Memory B cell (primary cell): ENCODE measurements at regions not wholly inside any gene's neighbourhood (a gene's known extent, or its start where the extent isn't known, plus 50 kb on each side); places are given as distances from the start of the nearest gene placed in this dataset.
A peak's percentile ranks its signal among the peaks of the same experiment; 100 is the strongest.

Source experiments
- ATAC-seq: fragments of 150-1000 bp; cut with Tn5 transposase; 2 replicates; pipeline ENCODE4 v1.10.0; 2021; ENCODE audit warnings: low read depth, mild to moderate bottlenecking, moderate library complexity
- DNase-seq, 2 donors: peaks; one replicate each; pipeline ENCODE4 v3.0.0; 2022; ENCODE audit warnings: low spot score in 2 of 2
- H3K27ac Mint-ChIP-seq: one replicate; pipeline ENCODE4 v1.8.0; 2022; ENCODE audit warnings: mild to moderate bottlenecking, moderate library complexity, mixed read lengths
- H3K27me3 Mint-ChIP-seq: one replicate; pipeline ENCODE4 v1.8.0; 2022; ENCODE audit warnings: mixed read lengths
- H3K36me3 Mint-ChIP-seq: one replicate; pipeline ENCODE4 v1.8.0; 2022; ENCODE audit warnings: mild to moderate bottlenecking, mixed read lengths
- H3K4me1 Mint-ChIP-seq: one replicate; pipeline ENCODE4 v1.8.0; 2022; ENCODE audit warnings: mixed read lengths
- H3K4me3 Mint-ChIP-seq: one replicate; pipeline ENCODE4 v1.8.0; 2022; ENCODE audit warnings: mild to moderate bottlenecking, moderate library complexity, mixed read lengths
- H3K9me3 Mint-ChIP-seq: one replicate; pipeline ENCODE4 v1.8.0; 2022; ENCODE audit warnings: mixed read lengths

- Mint-ChIP-seq H3K36me3 (peaks cover 2% of the 10 kb centered on the region), H3K9me3 (no peaks in the 10 kb centered on the region), H3K4me3 (no peak overlapping the region), H3K27ac (no peak overlapping the region), H3K27me3 (no peaks in the 10 kb centered on the region), H3K4me1 (peaks cover 3% of the 10 kb centered on the region)
- ATAC-seq (no peak), DNase-seq (no peak)
These were observed 253.1 kb upstream of the IRF2BP2 start for GRCh38 chr1:234862944-234863515.

DNA sequence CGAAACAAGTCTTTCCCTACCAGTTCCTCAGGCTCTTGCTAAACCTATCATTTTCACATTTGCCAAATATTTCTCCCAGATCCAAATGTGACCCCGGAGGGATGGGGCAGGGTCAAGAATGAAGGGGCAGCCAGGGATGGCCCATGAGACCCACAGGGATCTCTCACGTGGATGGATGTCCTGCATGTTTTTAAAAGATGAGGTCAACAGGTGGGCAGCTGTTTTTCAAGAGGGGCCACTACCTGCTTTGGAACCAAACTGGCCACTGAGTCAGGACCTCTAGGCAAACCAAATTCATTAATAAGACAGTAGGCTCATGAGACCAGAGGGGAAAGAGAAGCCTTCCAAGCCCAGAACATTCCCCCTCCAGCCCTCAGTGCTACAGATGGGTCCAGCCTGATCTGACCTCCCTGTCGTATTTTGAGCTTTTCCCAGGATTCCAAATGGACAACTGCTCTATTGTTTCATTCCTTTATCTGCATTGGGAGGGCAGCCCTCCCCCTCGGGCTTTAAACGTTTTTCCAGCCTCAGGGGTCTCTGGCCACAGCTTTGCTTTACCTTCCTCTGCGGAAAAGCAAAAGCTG, 252.5 kb upstream of the IRF2BP2 start:
- no peaks in the 10 kb centered on the region for H3K27me3 Mint-ChIP-seq
- no peak overlapping the region for H3K27ac Mint-ChIP-seq
- H3K9me3 Mint-ChIP-seq = no peaks in the 10 kb centered on the region
- H3K4me1 Mint-ChIP-seq = peaks cover 3% of the 10 kb centered on the region
- ATAC-seq (no peak), DNase-seq (no peak)
- H3K36me3 Mint-ChIP-seq = peaks cover 2% of the 10 kb centered on the region
- no peak overlapping the region for H3K4me3 Mint-ChIP-seq

GRCh38 chr1:234861761-234862160, 251.8 kb upstream of the IRF2BP2 start:
- DNase-seq (no peak), ATAC-seq (no peak)
- Mint-ChIP-seq H3K27me3 (no peaks in the 10 kb centered on the region), H3K4me1 (peaks cover 3% of the 10 kb centered on the region), H3K36me3 (peaks cover 2% of the 10 kb centered on the region), H3K4me3 (no peak overlapping the region), H3K27ac (no peak overlapping the region), H3K9me3 (no peaks in the 10 kb centered on the region)

DNA sequence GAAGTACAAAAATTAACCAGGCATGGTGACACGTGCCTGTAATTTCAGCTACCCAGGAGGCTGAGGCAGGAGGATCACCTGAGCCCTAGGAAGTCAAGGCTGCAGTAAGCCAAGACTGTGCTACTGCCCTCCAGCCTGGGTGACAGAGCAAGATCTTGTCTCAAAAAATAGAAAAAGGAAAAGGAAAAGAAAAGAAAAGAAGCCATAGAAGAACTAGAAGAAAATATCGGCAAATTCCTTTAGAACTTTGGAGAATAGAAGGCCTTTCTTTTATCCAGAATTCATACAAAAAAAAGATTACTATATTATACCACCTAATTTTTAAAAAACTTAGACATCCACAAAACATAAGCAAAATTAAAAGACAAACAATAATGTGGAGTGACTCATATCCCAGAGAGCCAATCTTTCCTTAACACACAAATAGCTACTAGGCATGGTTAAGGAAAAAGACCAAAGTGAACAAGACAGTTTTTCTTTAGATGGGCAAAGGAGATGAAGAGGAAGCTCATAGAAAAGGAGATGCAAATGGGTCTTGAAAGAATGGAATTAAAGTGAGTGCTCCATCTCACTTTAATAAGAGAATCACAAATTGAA, 251.1 kb upstream of the IRF2BP2 start:
- peaks cover 2% of the 10 kb centered on the region for H3K36me3 Mint-ChIP-seq
- H3K27me3 Mint-ChIP-seq = no peaks in the 10 kb centered on the region
- H3K27ac Mint-ChIP-seq = no peak overlapping the region
- no peak for DNase-seq
- ATAC-seq = no peak
- H3K4me1 Mint-ChIP-seq = peaks cover 3% of the 10 kb centered on the region
- H3K4me3 Mint-ChIP-seq = no peak overlapping the region
- H3K9me3 Mint-ChIP-seq = no peaks in the 10 kb centered on the region

GRCh38 chr1:234858722-234859121, 248.7 kb upstream of the IRF2BP2 start:
- peaks cover 2% of the 10 kb centered on the region for H3K36me3 Mint-ChIP-seq
- H3K27ac Mint-ChIP-seq = no peak overlapping the region
- no peak for ATAC-seq
- H3K27me3 Mint-ChIP-seq = no peaks in the 10 kb centered on the region
- H3K4me1 Mint-ChIP-seq = peaks cover 3% of the 10 kb centered on the region
- H3K9me3 Mint-ChIP-seq = no peaks in the 10 kb centered on the region
- H3K4me3 Mint-ChIP-seq = no peak overlapping the region
- no peak for DNase-seq

DNA sequence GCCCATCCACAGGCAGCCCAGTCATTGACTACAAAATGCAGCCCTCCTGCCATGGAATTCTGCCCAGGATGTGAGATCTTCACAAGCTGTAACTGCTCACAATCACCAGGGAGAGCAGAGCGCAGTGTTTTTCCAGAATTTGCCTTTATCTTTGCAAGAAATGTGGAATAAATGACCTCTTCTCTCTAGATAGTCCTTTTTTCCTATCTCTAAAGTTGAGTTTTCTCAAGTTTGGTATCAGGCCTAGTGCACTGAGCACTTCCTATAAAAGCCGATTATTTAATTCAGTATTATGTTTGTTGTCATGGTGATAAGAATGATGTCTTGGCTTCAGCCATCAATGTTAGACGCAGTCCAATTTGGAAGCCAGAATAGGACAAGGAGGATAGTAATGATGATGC, 246.9 kb upstream of the IRF2BP2 start:
- DNase-seq (no peak), ATAC-seq (no peak)
- Mint-ChIP-seq H3K27ac (no peak overlapping the region), H3K4me1 (peaks cover 6% of the 10 kb centered on the region), H3K4me3 (no peak overlapping the region), H3K9me3 (no peaks in the 10 kb centered on the region), H3K36me3 (peaks cover 2% of the 10 kb centered on the region), H3K27me3 (no peaks in the 10 kb centered on the region)

DNA sequence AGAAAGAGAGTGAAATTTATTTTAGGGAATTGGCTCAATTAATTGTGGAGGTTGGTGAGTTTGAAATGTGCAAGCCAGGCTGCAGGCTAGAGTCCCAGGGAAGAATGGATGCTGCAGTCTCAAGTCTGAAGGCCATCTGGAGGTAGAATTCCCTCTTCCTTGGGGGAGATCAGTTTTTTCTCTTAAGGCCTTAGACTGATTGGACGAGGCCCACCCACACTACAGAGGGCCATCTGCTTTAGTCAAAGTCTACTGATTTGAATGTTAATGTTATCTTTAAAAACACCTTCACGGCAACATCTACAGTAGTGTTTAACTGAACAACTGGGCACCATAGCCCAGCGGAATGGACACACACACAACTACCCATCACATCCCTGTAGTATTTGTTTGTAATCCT, 245.9 kb upstream of the IRF2BP2 start:
- DNase-seq = no peak
- peaks cover 7% of the 10 kb centered on the region for H3K4me1 Mint-ChIP-seq
- peaks cover under 1% of the 10 kb centered on the region for H3K36me3 Mint-ChIP-seq
- no peak overlapping the region for H3K27ac Mint-ChIP-seq
- no peak overlapping the region for H3K4me3 Mint-ChIP-seq
- no peaks in the 10 kb centered on the region for H3K27me3 Mint-ChIP-seq
- H3K9me3 Mint-ChIP-seq = no peaks in the 10 kb centered on the region
- no peak for ATAC-seq

- no peaks in the 10 kb centered on the region for H3K9me3 Mint-ChIP-seq
- no peak for DNase-seq
- ATAC-seq = no peak
These were observed 244.7 kb upstream of the IRF2BP2 start for GRCh38 chr1:234854645-234855039.

GRCh38 chr1:234853906-234854644, 244.1 kb upstream of the IRF2BP2 start:
- DNase-seq (no peak), ATAC-seq (no peak)
- Mint-ChIP-seq H3K27ac (no peak overlapping the region), H3K4me3 (no peak overlapping the region), H3K4me1 (peaks cover 13% of the 10 kb centered on the region), H3K36me3 (no peaks in the 10 kb centered on the region), H3K9me3 (no peaks in the 10 kb centered on the region), H3K27me3 (no peaks in the 10 kb centered on the region)

More at GRCh38 chr1:234854645-234855039, 244.7 kb upstream of the IRF2BP2 start:
- no peak overlapping the region for H3K4me3 Mint-ChIP-seq
- no peaks in the 10 kb centered on the region for H3K27me3 Mint-ChIP-seq
- peaks cover 8% of the 10 kb centered on the region for H3K4me1 Mint-ChIP-seq
- no peak overlapping the region for H3K27ac Mint-ChIP-seq
- no peaks in the 10 kb centered on the region for H3K36me3 Mint-ChIP-seq

DNA sequence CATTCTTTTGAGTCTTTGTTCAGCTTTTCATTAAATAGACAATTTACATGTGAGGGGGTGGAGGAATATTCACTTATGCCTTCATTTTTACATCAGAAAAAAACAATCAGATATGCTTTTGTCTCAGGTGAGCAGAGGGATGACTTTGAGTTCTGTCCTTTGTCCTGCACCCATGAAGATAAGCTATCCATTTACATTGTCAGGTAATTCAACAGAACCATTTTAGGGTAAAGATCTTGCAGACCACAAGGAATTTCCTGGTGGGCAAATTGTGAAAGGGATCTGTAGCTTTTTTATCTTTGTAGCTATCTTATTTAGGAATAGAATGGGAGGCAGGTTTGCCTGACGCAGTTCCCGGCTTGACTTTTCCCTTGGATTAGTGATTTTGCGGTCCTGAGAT, 242.7 kb upstream of the IRF2BP2 start:
- Mint-ChIP-seq H3K27ac (no peak overlapping the region), H3K4me3 (no peak overlapping the region)
- no peak for DNase-seq

GRCh38 chr1:234851450-234852438, 241.8 kb upstream of the IRF2BP2 start:
- H3K4me3 Mint-ChIP-seq = no peak overlapping the region
- no peaks in the 10 kb centered on the region for H3K27me3 Mint-ChIP-seq
- DNase-seq (no peak), ATAC-seq (peak; percentile 57)
- H3K27ac Mint-ChIP-seq = no peak overlapping the region
- no peaks in the 10 kb centered on the region for H3K36me3 Mint-ChIP-seq
- H3K9me3 Mint-ChIP-seq = no peaks in the 10 kb centered on the region
- peaks cover 14% of the 10 kb centered on the region for H3K4me1 Mint-ChIP-seq

More for the DNA sequence above, 242.7 kb upstream of the IRF2BP2 start:
- ATAC-seq = no peak
- H3K4me1 Mint-ChIP-seq = peaks cover 14% of the 10 kb centered on the region
- H3K27me3 Mint-ChIP-seq = no peaks in the 10 kb centered on the region
- no peaks in the 10 kb centered on the region for H3K36me3 Mint-ChIP-seq
- no peaks in the 10 kb centered on the region for H3K9me3 Mint-ChIP-seq

GRCh38 chr1:234849832-234850231, 239.9 kb upstream of the IRF2BP2 start:
- no peak for ATAC-seq
- H3K4me3 Mint-ChIP-seq = no peak overlapping the region
- DNase-seq = no peak

DNA sequence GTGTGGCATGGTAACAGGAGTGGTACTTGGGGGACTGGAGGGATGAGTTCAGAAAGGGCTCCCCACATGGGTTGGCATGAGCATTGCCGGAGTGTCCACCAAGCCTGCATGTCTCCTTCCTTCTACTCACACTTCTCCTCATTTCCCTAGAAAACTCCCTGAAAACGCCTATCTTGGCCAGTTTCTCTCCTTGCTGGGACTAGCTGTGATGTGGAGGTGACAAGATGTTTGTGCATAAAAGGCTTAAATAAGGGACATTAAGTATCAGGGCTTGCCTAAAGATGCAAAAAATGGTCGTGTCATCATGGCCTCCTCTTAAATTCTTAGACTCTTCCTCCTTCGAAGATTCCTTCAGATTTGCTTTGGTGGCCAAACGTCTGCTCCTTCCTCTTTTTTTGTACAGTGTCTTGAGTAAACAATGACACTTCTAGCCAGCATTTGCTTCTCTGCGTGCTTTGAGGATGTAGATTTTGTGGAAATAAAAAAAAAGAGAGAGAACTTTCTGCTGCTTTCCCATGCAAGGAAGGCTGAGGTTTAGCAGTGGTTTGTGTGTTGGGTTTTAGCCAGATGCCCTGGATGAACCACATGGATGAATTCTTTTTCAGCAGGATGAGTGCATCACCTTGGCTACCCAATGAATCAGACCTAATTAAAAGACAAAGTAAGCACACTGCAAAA, 239.1 kb upstream of the IRF2BP2 start:
- peak; percentile 29 for ATAC-seq
- Mint-ChIP-seq H3K36me3 (no peaks in the 10 kb centered on the region), H3K9me3 (no peaks in the 10 kb centered on the region), H3K27me3 (no peaks in the 10 kb centered on the region), H3K27ac (peak overlapping the region; percentile 51), H3K4me3 (no peak overlapping the region), H3K4me1 (peaks cover 22% of the 10 kb centered on the region)
- no peak for DNase-seq

More at GRCh38 chr1:234849832-234850231, 239.9 kb upstream of the IRF2BP2 start:
- Mint-ChIP-seq H3K4me1 (peaks cover 16% of the 10 kb centered on the region), H3K9me3 (no peaks in the 10 kb centered on the region), H3K27me3 (no peaks in the 10 kb centered on the region), H3K27ac (peak overlapping the region; percentile 51), H3K36me3 (no peaks in the 10 kb centered on the region)
